H7 (cell line): ENCODE measurements at regions not wholly inside any gene's neighbourhood (a gene's known extent, or its start where the extent isn't known, plus 50 kb on each side); places are given as distances from the start of the nearest gene placed in this dataset.

Experiments
- DNase-seq: peaks from one replicate; pipeline ENCODE4 v3.0.0; 2012
- H3K27me3 ChIP-seq: 2 replicates; pipeline ENCODE4 v1.6.0; 2011; ENCODE audit warnings: mild to moderate bottlenecking, low read length; ENCODE audit not compliant: control insufficient read depth, insufficient read depth
- H3K36me3 ChIP-seq: replicated peaks from 2 replicates; pipeline ENCODE4 v1.5.1; 2011; ENCODE audit warnings: low read length; ENCODE audit not compliant: control insufficient read depth, insufficient read depth
- H3K4me3 ChIP-seq: 2 replicates; pipeline ENCODE4 v1.5.1; 2011; ENCODE audit warnings: low read depth, mild to moderate bottlenecking, control low read depth, low read length, moderate library complexity; ENCODE audit not compliant: insufficient read depth

DNA sequence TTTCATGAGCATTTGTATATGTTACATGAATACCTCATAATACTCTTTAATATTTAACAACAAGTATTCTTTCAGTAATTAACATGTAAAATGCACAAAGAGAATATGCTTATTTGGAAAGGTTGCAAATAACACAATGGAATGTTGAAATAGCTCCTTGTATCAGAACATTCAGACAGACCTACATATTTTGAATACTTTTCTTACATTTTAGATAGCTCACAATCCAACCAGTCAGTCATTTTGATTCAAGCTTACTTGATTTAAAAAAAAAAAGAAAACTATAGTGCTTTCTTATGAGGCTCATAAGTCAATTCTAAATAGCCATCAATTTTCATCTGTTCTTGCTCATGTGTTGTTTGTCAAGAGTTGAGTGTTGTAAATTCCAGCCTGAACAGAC lies 518.8 kb downstream of the ADGRL2 start:
- H3K27me3 ChIP-seq, result no peaks in the 10 kb centered on the region
- no peak for DNase-seq
- no peaks in the 10 kb centered on the region for H3K36me3 ChIP-seq
- no peak overlapping the region for H3K4me3 ChIP-seq

DNA sequence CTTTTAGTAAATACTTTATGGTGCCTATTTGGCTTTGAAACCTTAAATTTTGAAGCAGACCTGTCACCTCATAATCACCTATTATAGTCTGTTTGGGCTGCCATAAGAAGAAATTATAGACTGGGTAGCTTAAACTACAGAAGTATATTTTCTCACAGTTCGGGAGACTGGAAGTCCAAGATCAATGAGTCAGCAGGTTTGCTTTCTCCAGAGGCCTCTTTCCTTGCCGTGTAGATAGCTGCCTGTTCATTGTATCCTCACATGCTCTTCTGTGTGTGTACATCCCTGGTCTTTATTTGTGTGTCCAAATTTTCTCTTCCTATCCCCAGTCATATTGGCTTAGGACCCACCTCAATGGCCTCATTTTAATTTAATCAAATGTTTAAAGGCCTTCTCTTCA lies 518.2 kb downstream of the ADGRL2 start:
- no peak for DNase-seq
- H3K36me3 ChIP-seq, result no peaks in the 10 kb centered on the region
- no peak overlapping the region for H3K4me3 ChIP-seq
- no peaks in the 10 kb centered on the region for H3K27me3 ChIP-seq

DNA sequence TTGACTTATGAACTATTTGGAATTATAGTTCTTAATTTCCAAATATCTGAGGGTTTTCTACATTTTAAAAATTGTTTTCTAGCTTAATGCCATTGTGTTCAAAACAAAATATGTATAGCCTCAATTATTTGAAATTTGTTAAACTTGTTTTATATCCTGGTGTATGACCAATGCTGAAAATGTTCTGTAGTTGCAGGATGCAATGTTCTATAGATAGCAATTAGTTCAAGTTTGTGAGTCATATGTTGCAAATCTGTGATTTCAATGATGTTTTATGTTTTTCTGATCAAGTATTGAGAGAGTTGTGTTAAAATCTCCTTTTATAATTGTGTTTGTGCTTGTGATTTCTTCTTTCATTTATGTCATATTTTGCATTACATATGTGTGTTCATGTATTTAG lies 517.5 kb downstream of the ADGRL2 start:
- no peaks in the 10 kb centered on the region for H3K27me3 ChIP-seq
- no peaks in the 10 kb centered on the region for H3K36me3 ChIP-seq
- H3K4me3 ChIP-seq, result no peak overlapping the region
- DNase-seq, result no peak

DNA sequence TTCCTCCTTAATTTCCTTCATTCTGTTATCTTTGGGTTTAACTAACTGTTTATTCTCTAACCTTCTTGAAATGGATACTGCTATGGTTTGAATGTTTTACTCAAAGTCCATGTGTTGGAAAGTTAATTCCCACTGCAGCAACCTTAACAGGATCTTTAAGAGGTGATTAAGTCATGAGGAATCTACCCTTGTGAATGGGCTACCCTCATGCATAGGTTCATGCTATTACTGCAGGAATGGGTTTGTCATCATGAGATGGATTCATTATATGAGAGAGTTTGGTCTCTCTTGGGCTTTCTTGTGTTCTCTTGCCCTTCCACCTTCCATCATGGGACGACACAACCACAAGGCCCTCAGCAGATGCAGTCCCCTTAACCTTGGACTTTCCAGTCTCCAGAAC lies 516.9 kb downstream of the ADGRL2 start:
- H3K36me3 ChIP-seq, result no peaks in the 10 kb centered on the region
- DNase-seq, result no peak
- no peaks in the 10 kb centered on the region for H3K27me3 ChIP-seq
- H3K4me3 ChIP-seq, result no peak overlapping the region

DNA sequence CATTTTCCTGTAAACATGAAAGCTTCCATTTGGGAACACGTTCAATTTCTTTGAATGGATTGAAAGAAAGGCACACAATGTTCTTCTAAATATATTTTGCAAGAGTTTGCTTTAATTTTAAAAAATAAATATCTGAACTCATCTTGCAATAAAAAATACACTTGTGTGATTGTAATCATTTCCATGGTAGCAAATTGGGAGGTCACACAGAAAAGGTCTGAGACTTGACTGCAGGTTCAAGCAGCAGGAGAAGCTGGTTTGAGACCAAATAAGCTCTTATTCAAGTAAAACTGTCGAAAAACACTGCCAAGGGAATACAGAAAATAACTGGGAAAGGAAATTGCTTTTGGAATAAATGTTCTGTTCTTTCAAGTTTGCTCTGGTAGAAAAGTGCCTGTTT lies 498.9 kb downstream of the ADGRL2 start:
- Histone ChIP-seq H3K27me3 (no peaks in the 10 kb centered on the region), H3K36me3 (no peaks in the 10 kb centered on the region), H3K4me3 (no peak overlapping the region)
- DNase-seq, result no peak

DNA sequence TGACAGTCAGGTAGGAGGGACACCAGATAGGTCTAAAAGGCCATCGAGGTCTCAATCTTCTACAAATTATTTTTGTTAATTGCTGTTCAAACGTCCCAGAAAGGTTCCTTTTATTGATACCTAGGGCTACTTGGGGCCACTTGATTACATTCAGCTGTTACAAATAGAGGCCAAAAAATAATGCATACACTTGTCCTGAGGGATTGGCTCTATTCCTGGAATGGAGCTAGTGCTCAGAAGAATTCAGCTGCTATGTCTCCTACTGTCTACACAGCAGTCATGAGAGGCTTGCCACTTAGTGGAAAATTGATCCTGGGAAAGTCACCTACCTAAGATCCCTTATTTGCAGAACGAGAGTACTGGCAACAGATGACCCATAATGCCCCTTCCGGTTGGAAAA lies 498.3 kb downstream of the ADGRL2 start:
- DNase-seq, result no peak
- no peaks in the 10 kb centered on the region for H3K36me3 ChIP-seq
- H3K27me3 ChIP-seq, result no peaks in the 10 kb centered on the region
- no peak overlapping the region for H3K4me3 ChIP-seq

DNA sequence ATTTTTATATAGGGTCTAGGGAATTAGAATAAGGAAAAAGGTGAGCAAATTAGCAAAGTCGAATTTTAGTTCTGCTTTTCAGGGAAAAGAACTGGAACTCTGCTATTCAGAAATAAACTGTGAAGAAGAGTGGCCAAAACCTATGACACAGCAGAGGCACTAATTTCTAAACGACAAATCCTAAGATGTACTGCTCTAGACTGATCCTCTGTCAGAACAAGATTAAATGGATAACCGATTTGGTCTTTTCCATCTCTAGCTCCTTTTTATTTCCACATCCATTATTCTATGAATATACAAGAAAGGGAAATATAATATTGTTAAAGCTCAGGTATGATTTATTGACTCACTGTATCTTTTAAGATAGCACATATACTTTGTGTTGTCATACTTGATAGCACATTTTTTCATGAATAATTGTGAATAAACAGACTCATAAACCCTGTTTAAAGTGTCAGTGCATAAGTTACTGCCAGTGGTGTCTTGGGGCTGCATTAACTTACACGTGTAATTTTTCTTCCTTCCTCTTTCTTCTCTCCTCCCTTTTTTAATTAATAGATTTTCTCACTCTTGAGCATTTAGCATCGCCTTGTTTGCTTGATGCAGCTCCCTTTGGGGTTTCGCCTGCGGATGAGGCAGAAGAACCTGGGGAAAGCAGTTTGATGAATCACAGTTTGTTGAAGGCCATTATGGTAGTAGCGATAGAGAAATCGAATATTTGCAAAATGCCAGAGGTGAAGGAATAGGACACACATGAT lies 496.6 kb downstream of the ADGRL2 start:
- no peak overlapping the region for H3K4me3 ChIP-seq
- H3K27me3 ChIP-seq, result no peaks in the 10 kb centered on the region
- no peak for DNase-seq

DNA sequence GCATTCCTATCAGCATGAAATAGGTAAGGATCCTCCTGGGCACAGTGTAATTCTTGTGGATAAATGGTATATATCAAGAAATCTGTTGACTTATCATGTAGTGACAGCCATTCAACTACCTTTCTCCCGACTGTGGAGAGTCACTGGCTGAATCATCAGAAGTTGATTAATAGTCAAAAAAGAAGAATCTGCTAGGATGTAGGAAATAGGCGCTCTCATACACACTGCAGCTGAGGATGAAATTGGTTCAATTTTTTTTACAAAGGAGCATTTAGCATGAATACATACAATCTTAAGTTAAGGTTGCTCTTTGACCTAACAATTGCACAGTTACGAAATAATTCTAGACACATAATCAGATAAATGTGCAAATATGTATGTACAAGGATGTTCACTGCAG lies 486.8 kb downstream of the ADGRL2 start:
- no peak for DNase-seq
- Histone ChIP-seq H3K36me3 (no peaks in the 10 kb centered on the region), H3K27me3 (no peaks in the 10 kb centered on the region), H3K4me3 (no peak overlapping the region)

More for the DNA sequence above, 496.6 kb downstream of the ADGRL2 start:
- H3K36me3 ChIP-seq, result no peaks in the 10 kb centered on the region

DNA sequence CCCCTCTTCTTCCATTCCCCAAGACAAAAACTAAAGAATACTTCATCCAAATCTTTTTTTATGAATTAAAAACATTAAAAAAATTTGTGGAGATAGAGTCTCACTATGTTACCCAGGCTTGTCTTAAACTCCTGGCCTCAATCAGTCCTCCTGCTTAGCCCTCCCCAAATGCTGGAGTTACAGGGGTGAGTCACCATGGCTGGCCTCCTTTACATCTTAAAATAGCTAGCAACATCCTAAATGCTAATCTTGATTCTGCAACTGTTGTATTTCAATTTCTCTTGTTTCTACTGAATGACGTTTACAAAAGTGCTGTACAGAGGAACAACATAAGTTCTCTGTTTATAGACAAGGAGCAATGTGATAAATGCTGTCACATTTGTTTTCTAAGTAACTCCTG lies 483.5 kb downstream of the ADGRL2 start:
- no peaks in the 10 kb centered on the region for H3K27me3 ChIP-seq
- H3K4me3 ChIP-seq, result no peak overlapping the region
- DNase-seq, result no peak
- no peaks in the 10 kb centered on the region for H3K36me3 ChIP-seq

DNA sequence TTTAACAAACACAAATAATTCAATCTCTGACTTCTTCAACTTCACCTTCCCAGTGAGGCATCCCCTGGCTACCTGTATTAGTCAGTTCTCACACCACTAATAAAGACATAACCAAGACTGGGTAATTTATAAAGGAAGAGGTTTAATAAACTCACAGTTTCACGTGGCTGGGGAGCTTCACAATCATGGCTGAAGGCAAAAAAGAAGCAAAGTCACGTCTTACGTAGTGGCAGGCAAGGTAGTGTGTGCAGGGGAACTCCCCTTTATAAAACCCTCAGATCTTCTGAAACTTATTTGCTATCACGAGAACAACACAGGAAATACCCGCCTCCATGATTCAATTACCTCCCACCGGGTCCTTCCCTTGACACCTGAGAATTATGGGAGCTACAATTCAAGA lies 478.5 kb downstream of the ADGRL2 start:
- Histone ChIP-seq H3K27me3 (no peaks in the 10 kb centered on the region), H3K36me3 (no peaks in the 10 kb centered on the region), H3K4me3 (no peak overlapping the region)
- DNase-seq, result no peak

DNA sequence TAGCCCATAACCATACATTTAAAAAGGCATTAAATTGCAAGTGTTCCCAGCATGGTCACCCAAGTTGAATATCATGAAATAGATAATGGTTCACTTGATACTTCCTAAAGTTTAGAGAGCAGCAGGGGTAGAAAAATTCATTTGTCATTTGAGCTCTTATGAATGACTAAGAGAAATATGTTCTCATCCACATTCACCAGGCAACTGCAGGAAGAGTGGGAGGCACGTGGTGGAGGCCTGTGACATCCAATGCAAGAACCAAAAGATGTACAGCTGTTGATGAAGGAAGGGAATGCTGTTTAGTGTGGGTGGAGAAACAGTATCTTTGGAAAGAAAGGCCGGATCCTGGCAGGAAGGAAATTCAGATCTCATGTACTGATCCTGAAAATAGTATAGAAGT lies 473.1 kb downstream of the ADGRL2 start:
- no peak overlapping the region for H3K4me3 ChIP-seq
- no peaks in the 10 kb centered on the region for H3K36me3 ChIP-seq
- DNase-seq, result no peak
- no peaks in the 10 kb centered on the region for H3K27me3 ChIP-seq

DNA sequence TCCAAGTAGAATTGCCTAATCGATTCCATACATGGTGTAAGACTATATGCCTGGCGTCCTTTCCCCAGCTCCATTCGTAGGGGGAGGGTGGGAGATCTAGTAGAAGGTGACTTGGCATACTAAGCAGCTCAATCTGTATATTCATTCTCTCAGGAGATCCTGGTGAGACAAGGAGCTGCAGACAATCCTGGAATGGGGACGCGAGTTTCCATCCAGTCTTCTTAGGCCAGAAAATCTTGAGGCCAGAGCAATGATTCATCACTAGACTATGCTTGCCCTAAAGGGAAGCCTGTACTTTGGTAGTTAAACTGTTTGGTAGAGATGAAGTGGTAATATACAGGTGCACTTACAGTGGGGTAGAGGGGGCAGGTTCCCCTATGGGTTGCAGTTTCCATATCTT lies 468.7 kb downstream of the ADGRL2 start:
- no peak overlapping the region for H3K4me3 ChIP-seq
- no peaks in the 10 kb centered on the region for H3K27me3 ChIP-seq
- no peak for DNase-seq
- no peaks in the 10 kb centered on the region for H3K36me3 ChIP-seq

DNA sequence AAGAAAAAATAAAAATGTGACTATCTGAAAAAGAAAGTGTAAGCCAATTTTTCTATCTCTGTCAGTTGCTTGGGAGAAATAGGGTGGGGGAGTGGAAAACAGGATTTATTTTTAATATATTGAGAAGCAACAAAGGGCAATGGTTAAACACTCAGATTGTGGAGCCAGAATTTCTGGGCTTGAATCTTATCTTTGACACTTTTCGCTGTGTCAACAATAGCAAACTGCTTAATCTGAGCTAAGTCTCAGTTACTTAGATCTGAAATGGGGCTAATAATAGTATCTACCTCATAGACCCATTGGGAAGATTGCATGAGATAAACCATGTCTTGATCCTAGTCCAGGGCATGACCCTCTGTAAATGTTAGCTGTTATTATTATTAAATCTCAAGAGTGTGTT lies 468.1 kb downstream of the ADGRL2 start:
- DNase-seq, result no peak
- no peak overlapping the region for H3K4me3 ChIP-seq
- H3K36me3 ChIP-seq, result no peaks in the 10 kb centered on the region
- H3K27me3 ChIP-seq, result no peaks in the 10 kb centered on the region

DNA sequence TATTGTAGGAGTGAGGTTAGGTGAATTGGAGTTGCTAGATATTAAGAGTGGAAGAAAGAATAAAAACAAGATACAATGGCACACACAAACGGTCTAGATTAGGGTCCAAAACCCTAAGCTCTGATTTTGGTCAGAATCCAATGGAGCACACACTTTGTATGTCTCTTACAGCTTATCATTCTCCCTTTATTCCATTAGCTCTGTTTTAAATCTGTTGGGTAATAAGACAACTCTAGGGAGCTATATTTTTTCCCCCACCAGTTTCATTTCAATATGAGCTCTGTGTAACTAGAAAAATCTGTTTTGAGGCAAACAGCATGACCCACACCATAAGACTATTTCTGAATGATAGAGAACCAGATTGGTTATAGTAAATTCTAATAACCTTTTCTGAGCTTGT lies 465.6 kb downstream of the ADGRL2 start:
- no peak for DNase-seq
- no peaks in the 10 kb centered on the region for H3K36me3 ChIP-seq
- no peaks in the 10 kb centered on the region for H3K27me3 ChIP-seq
- no peak overlapping the region for H3K4me3 ChIP-seq

DNA sequence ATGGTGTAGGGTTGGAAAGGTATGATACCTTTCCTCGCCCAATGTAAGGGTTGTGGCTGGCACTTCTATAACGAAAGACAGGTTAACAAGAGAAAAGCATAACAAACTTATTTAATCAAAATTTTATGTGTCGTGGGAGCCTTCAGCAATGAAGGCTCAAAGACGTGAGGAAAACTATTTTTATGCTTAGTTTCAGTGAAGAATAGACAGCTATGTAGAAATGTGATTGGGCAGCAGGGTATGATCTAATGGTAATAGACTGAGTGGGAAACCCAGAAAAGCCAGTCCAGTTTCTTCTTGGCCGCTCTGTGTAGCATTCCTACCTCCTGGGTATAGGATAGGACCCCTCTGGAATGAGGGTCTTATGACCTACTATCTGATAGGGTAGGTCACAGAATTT lies 464.7 kb downstream of the ADGRL2 start:
- Histone ChIP-seq H3K4me3 (no peak overlapping the region), H3K36me3 (no peaks in the 10 kb centered on the region), H3K27me3 (no peaks in the 10 kb centered on the region)
- no peak for DNase-seq

DNA sequence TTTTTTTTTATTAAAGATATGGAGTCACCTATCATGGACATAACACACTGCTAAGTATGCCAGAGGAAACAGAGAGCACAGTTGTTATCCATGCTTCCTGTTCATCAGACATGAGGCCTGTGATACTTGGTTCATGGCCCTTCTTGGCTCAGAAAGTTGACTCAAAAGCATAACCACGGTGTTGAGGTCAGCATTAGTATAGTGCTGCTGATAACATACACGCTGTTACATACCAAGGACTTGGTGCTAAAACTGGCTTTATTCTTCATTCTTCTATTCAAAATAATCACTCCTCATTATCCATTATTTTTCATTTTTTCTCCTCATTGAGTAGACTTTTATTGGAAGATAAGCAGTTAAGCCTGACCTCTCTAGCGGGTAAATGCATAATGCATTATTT lies 464.1 kb downstream of the ADGRL2 start:
- H3K4me3 ChIP-seq, result no peak overlapping the region
- H3K36me3 ChIP-seq, result no peaks in the 10 kb centered on the region
- DNase-seq, result no peak
- no peaks in the 10 kb centered on the region for H3K27me3 ChIP-seq
